PC-3 (cell line): ENCODE measurements at regions not wholly inside any gene's neighbourhood (a gene's known extent, or its start where the extent isn't known, plus 50 kb on each side); places are given as distances from the start of the nearest gene placed in this dataset.

ENCODE experiments used
- ATAC-seq: fragments of 200-7000 bp; cut with Tn5 transposase; 2 replicates; pipeline ENCODE4 v1.9.1; 2020; ENCODE audit warnings: mild to moderate bottlenecking, moderate library complexity
- BruUV-seq: library from RNA; stranded (reverse); fragments of 400-500 nt; replicated peaks from 2 replicates; lab custom pipeline; 2021; lab: Mats Ljungman, UMichigan
- CTCF ChIA-PET: fragments of 300-600 bp; sonication (Branson Sonifier 250); formaldehyde crosslinking; loops from one replicate; lab custom pipeline; 2022; ENCODE audit warnings: antibody characterized with exemption; lab: Charles Lee
- POLR2A ChIA-PET: fragments of 300-600 bp; sonication (Branson Sonifier 250); formaldehyde crosslinking; loops from one replicate; lab custom pipeline; 2022; ENCODE audit warnings: antibody characterized with exemption; ENCODE audit not compliant: unreplicated experiment; lab: Charles Lee
- DNase-seq: peaks from one replicate; pipeline ENCODE4 v3.0.0-alpha.2; 2015
- H2AFZ ChIP-seq: fragments of 300-600 bp; sonication (generic); 2 replicates; pipeline ENCODE4 v1.6.0; 2016; ENCODE audit warnings: antibody characterized with exemption, low read length
- H3F3A ChIP-seq: fragments of 300-600 bp; sonication (generic); one replicate; pipeline ENCODE4 v1.6.0; 2017; ENCODE audit warnings: antibody characterized with exemption, low read length, control low read depth, mild to moderate bottlenecking; ENCODE audit not compliant: unreplicated experiment
- H3K27ac ChIP-seq: fragments of 300-600 bp; sonication (generic); 2 replicates; pipeline ENCODE4 v1.5.1; 2016; ENCODE audit warnings: mild to moderate bottlenecking, low read length
- H3K27me3 ChIP-seq: fragments of 300-600 bp; sonication (generic); 2 replicates; pipeline ENCODE4 v1.6.1; 2016; ENCODE audit warnings: low read length, mixed read lengths
- H3K36me3 ChIP-seq: fragments of 300-600 bp; sonication (generic); 2 replicates; pipeline ENCODE4 v1.6.1; 2016; ENCODE audit warnings: low read depth, mixed run types, low read length, mixed read lengths
- H3K4me1 ChIP-seq: fragments of 300-600 bp; sonication (generic); 2 replicates; pipeline ENCODE4 v1.5.1; 2016; ENCODE audit warnings: low read length; ENCODE audit not compliant: insufficient read depth
- H3K4me2 ChIP-seq: fragments of 300-600 bp; sonication (generic); 2 replicates; pipeline ENCODE4 v1.6.0; 2016; ENCODE audit warnings: low read length
- H3K4me3 ChIP-seq: fragments of 300-600 bp; sonication (generic); 2 replicates; pipeline ENCODE4 v1.5.1; 2016; ENCODE audit warnings: mild to moderate bottlenecking, low read length, mixed read lengths
- H3K79me2 ChIP-seq: fragments of 300-600 bp; sonication (generic); 2 replicates; pipeline ENCODE4 v1.6.1; 2017; ENCODE audit warnings: low read length, mixed read lengths
- H3K9ac ChIP-seq: fragments of 300-600 bp; sonication (generic); 2 replicates; pipeline ENCODE4 v1.6.0; 2016; ENCODE audit warnings: mild to moderate bottlenecking, low read length
- H3K9me2 ChIP-seq: fragments of 300-600 bp; sonication (generic); replicated peaks from 2 replicates; pipeline ENCODE4 v1.6.1; 2016; ENCODE audit warnings: mixed run types, low read length, mixed read lengths
- H3K9me3 ChIP-seq: fragments of 300-600 bp; sonication (generic); 2 replicates; pipeline ENCODE4 v1.6.1; 2016; ENCODE audit warnings: low read length, mixed read lengths
- H4K20me1 ChIP-seq: fragments of 300-600 bp; sonication (generic); 2 replicates; pipeline ENCODE4 v1.6.1; 2016; ENCODE audit warnings: low read length, mixed read lengths
- EZH2 ChIP-seq: fragments of 300-600 bp; sonication (generic); IDR thresholded peaks from one replicate; pipeline ENCODE4 v1.6.1; 2017; ENCODE audit warnings: antibody characterized with exemption, mild to moderate bottlenecking, low read length; ENCODE audit not compliant: unreplicated experiment
- EZH2phosphoT487 ChIP-seq: fragments of 300-600 bp; sonication (generic); IDR thresholded peaks from 2 replicates; pipeline ENCODE4 v1.6.1; 2018; ENCODE audit warnings: mild to moderate bottlenecking, antibody characterized with exemption, low read length, borderline replicate concordance
- intact Hi-C: fragments of 100-400 bp; cut with micrococcal nuclease; formaldehyde crosslinking; loops from 2 replicates; pipeline ENCODE4 v1.9.0; 2023
- TF ChIP-seq, protein P1 (sequence below): fragments of 300-600 bp; sonication (generic); conservative IDR thresholded peaks from 2 replicates; pipeline ENCODE4 v1.5.1; 2017; ENCODE audit warnings: antibody characterized with exemption, low read depth, mild to moderate bottlenecking, low read length

DNA sequence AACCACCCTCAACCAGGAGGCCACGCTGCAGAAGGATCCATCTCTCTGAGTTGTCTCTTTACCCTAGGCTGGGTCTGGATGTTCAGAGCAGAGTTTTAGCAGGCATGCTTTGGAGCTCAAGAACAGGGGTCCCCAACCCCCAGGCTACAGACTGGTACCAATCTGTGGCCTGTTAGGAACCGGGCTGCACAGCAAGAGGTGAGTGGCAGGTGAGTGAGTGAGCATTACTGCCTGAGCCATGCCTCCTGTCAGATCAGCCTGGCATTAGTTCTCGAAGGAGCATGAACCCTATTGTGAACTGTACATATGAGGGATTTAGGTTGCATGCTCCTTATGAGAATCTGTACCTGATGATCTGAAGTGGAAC lies 172.5 kb downstream of the UXS1 start:
- POLR2A ChIA-PET: no interaction called here
- Histone ChIP-seq H2AFZ (no peak overlapping the region), H3K79me2 (no peaks in the 10 kb centered on the region), H3F3A (no peaks in the 10 kb centered on the region), H3K4me1 (no peaks in the 10 kb centered on the region), H3K9ac (no peak overlapping the region), H3K9me2 (no peaks in the 10 kb centered on the region; the same call in 1 of the 2 replicates), H3K27me3 (no peaks in the 10 kb centered on the region), H3K36me3 (no peaks in the 10 kb centered on the region), H3K27ac (no peak overlapping the region), H4K20me1 (no peaks in the 10 kb centered on the region), H3K4me3 (no peak overlapping the region), H3K4me2 (no peak overlapping the region), H3K9me3 (no peaks in the 10 kb centered on the region)
- no TSS peak for BruUV-seq
- CTCF ChIA-PET: no interaction called here
- no peak for ATAC-seq
- intact Hi-C loops: no loop called here
- DNase-seq: no peak
- TF ChIP-seq EZH2phosphoT487 (no peak), EZH2 (no peak)
- TF ChIP-seq, protein P1, sequence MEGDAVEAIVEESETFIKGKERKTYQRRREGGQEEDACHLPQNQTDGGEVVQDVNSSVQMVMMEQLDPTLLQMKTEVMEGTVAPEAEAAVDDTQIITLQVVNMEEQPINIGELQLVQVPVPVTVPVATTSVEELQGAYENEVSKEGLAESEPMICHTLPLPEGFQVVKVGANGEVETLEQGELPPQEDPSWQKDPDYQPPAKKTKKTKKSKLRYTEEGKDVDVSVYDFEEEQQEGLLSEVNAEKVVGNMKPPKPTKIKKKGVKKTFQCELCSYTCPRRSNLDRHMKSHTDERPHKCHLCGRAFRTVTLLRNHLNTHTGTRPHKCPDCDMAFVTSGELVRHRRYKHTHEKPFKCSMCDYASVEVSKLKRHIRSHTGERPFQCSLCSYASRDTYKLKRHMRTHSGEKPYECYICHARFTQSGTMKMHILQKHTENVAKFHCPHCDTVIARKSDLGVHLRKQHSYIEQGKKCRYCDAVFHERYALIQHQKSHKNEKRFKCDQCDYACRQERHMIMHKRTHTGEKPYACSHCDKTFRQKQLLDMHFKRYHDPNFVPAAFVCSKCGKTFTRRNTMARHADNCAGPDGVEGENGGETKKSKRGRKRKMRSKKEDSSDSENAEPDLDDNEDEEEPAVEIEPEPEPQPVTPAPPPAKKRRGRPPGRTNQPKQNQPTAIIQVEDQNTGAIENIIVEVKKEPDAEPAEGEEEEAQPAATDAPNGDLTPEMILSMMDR: no peak

DNA sequence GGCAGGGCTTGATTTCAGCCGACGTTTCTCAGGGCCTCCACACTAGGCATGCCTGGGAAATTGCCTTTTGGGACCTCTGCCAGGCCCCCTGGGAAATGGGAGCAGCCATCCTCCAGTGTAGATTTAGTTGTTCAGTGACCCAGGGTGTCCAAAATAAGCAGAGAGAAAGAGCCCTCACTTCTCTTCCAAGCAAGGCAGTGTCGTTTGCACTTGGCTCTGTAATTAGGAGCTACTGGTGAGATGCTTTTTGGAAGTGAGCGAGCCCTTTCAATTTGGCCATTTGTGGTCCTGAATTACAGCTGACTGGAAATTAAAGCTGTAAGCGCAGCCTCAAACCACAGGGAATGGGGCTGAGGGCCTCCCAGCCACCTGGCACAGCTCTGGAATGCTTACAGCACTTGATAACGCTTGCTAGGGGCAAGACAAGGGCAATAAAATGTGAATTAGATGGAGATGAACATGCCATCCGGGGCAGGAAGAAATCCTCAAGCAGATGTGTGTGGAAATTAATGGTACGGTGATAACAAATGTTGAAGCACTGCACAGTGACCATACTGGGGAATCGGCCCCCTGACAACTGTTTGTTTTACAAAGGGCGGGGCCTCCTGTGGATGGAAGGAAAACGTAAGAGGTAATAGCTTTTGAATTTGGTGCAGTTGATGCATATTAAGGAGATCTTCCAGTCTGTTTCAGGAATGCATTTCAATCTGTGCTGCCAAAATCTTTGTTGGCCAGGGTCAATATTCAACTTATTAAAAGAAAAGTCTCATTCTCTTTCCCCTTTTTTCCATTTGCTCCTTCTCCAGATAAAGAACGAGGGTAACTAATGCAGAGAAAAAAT lies 173.1 kb downstream of the UXS1 start:
- BruUV-seq: no TSS peak
- H3K4me2 ChIP-seq: no peak overlapping the region
- H3K4me3 ChIP-seq: no peak overlapping the region
- H3K27ac ChIP-seq: no peak overlapping the region
- H3K4me1 ChIP-seq: no peaks in the 10 kb centered on the region
- ChIA-PET POLR2A (no interaction called here), CTCF (no interaction called here)
- ATAC-seq (no peak), DNase-seq (no peak)
- no peak overlapping the region for H3K9ac ChIP-seq
- TF ChIP-seq EZH2phosphoT487: no peak
- TF ChIP-seq, protein P1: no peak
- TF ChIP-seq EZH2: no peak
- intact Hi-C loops: no loop called here
- H3K27me3 ChIP-seq: no peaks in the 10 kb centered on the region
- no peaks in the 10 kb centered on the region for H3F3A ChIP-seq
- H3K9me2 ChIP-seq: no peaks in the 10 kb centered on the region; the same call in 1 of the 2 replicates
- H3K9me3 ChIP-seq: no peaks in the 10 kb centered on the region
- H3K79me2 ChIP-seq: no peaks in the 10 kb centered on the region
- H2AFZ ChIP-seq: no peak overlapping the region
- H3K36me3 ChIP-seq: no peaks in the 10 kb centered on the region
- H4K20me1 ChIP-seq: no peaks in the 10 kb centered on the region

GRCh38 chr2:106020032-106020431 lies 174.1 kb downstream of the UXS1 start:
- Histone ChIP-seq H3K79me2 (no peaks in the 10 kb centered on the region), H3F3A (no peaks in the 10 kb centered on the region), H3K4me1 (no peaks in the 10 kb centered on the region), H4K20me1 (no peaks in the 10 kb centered on the region), H3K27me3 (no peaks in the 10 kb centered on the region), H3K4me2 (no peak overlapping the region), H3K9ac (no peak overlapping the region), H3K9me3 (no peaks in the 10 kb centered on the region), H3K4me3 (no peak overlapping the region), H3K27ac (no peak overlapping the region), H3K36me3 (no peaks in the 10 kb centered on the region), H2AFZ (no peak overlapping the region), H3K9me2 (no peaks in the 10 kb centered on the region; the same call in 1 of the 2 replicates)
- POLR2A ChIA-PET: no interaction called here
- CTCF ChIA-PET: no interaction called here
- no peak for ATAC-seq
- no peak for DNase-seq
- intact Hi-C loops: no loop called here
- BruUV-seq: no TSS peak
- TF ChIP-seq, protein P1: no peak
- TF ChIP-seq EZH2 (no peak), EZH2phosphoT487 (no peak)
